ENCODE measurements at regions not wholly inside any gene's neighbourhood (a gene's known extent, or its start where the extent isn't known, plus 50 kb on each side); places are given as distances from the start of the nearest gene placed in this dataset.

GRCh38 chr3:72563690-72564370 lies 284.4 kb downstream of the SHQ1 start:
- ATAC-seq = no peak
- Histone ChIP-seq H3K4me3 (ENCODE audit: low read depth in 2 of 2, low read length in 2 of 2) (no peak overlapping the region), H3K27ac (ENCODE audit: low read length) (no peak overlapping the region), H3K27me3 (ENCODE audit: control insufficient read depth, insufficient read depth, low read length) (no peaks in the 10 kb centered on the region), H3K9me3 (ENCODE audit: control insufficient read depth, insufficient read depth, low read depth, low read length) (no peaks in the 10 kb centered on the region), H3K4me1 (ENCODE audit: control insufficient read depth, insufficient read depth, low read length) (no peaks in the 10 kb centered on the region), H3K36me3 (ENCODE audit: control insufficient read depth, insufficient read depth, low read length) (no peaks in the 10 kb centered on the region)
- CTCF ChIA-PET = no interaction called here
- no peak for DNase-seq (ENCODE audit: low read depth, low spot score)
- POLR2A ChIA-PET = no interaction called here
- in situ Hi-C loops (cut with HindIII; ENCODE audit: low pct_unique_long_range_greater_than_20kb, low sequenced_read_pairs) = no loop called here
- TF ChIP-seq CTCF (IDR thresholded peaks at IDR 0.05) = no peak
- BruUV-seq (replicated peaks) = no TSS peak
- intact Hi-C loops (cut with micrococcal nuclease; ENCODE audit: unreplicated experiment) = no loop called here

GRCh38 chr3:72560846-72561675 lies 287.2 kb downstream of the SHQ1 start:
- ATAC-seq = no peak
- no TSS peak for BruUV-seq (replicated peaks)
- in situ Hi-C loops (cut with HindIII; ENCODE audit: low pct_unique_long_range_greater_than_20kb, low sequenced_read_pairs) = no loop called here
- ChIA-PET CTCF (no interaction called here), POLR2A (no interaction called here)
- intact Hi-C loops (cut with micrococcal nuclease; ENCODE audit: unreplicated experiment) = no loop called here
- no peak for DNase-seq (ENCODE audit: low read depth, low spot score)
- Histone ChIP-seq H3K27ac (ENCODE audit: low read length) (no peak overlapping the region), H3K27me3 (ENCODE audit: control insufficient read depth, insufficient read depth, low read length) (no peaks in the 10 kb centered on the region), H3K4me1 (ENCODE audit: control insufficient read depth, insufficient read depth, low read length) (no peaks in the 10 kb centered on the region), H3K4me3 (ENCODE audit: low read depth in 2 of 2, low read length in 2 of 2) (no peak overlapping the region), H3K9me3 (ENCODE audit: control insufficient read depth, insufficient read depth, low read depth, low read length) (no peaks in the 10 kb centered on the region), H3K36me3 (ENCODE audit: control insufficient read depth, insufficient read depth, low read length) (no peaks in the 10 kb centered on the region)
- TF ChIP-seq POLR2AphosphoS5 (IDR thresholded peaks at IDR 0.05; ENCODE audit: low read depth, low read length) (no peak), SIN3A (IDR thresholded peaks at IDR 0.05; ENCODE audit: borderline replicate concordance, insufficient read depth, low read depth, low read length) (no peak), CTCF (IDR thresholded peaks at IDR 0.05) (no peak), TCF7L2 (IDR thresholded peaks at IDR 0.05; ENCODE audit: low read depth, low read length) (no peak), REST (IDR thresholded peaks at IDR 0.05; ENCODE audit: insufficient read depth in 1 of 2, low read depth in 2 of 2, low read length in 1 of 2) (no peak)
